GM12878 (cell line): ENCODE measurements at regions not wholly inside any gene's neighbourhood (a gene's known extent, or its start where the extent isn't known, plus 50 kb on each side); places are given as distances from the start of the nearest gene placed in this dataset.

ENCODE experiments used
- ATAC-seq: fragments of 200-7000 bp; cut with Tn5 transposase; 3 replicates; pipeline ENCODE4 v1.9.1; 2020; ENCODE audit warnings: mild to moderate bottlenecking, moderate library complexity
- BruUV-seq: library from RNA; stranded (reverse); fragments of 400-500 nt; replicated peaks from 2 replicates; lab custom pipeline; 2021; lab: Mats Ljungman, UMichigan
- CTCF ChIA-PET: fragments of 300-600 bp; sonication (Branson Sonifier 250); formaldehyde crosslinking; extraction: SDS; loops from one replicate; lab custom pipeline; 2021; ENCODE audit warnings: inconsistent platforms; lab: Yijun Ruan, JAX
- POLR2A ChIA-PET: fragments of 350-600 bp; formaldehyde crosslinking; extraction: SDS; loops from one replicate; lab custom pipeline; 2021; ENCODE audit warnings: inconsistent platforms; lab: Charles Lee
- RAD21 ChIA-PET: fragments of 300-600 bp; sonication (Branson Sonifier 250); formaldehyde crosslinking; loops from one replicate; lab custom pipeline; 2023; ENCODE audit warnings: antibody characterized with exemption; ENCODE audit not compliant: unreplicated experiment; lab: Charles Lee
- SMC1A ChIA-PET: fragments of 300-600 bp; sonication (Branson Sonifier 250); formaldehyde crosslinking; loops from one replicate; lab custom pipeline; 2023; ENCODE audit not compliant: unreplicated experiment, uncharacterized antibody; lab: Charles Lee
- DNase-seq: peaks from one replicate; pipeline ENCODE4 v3.0.0-alpha.2; 2011; ENCODE audit warnings: low read depth, low spot score
- FAIRE-seq: peaks from 3 replicates; lab custom pipeline; 2011; peaks lifted over from hg19 to GRCh38; lab: Jason Lieb, UNC
- H2AFZ ChIP-seq: 2 replicates; pipeline ENCODE4 v1.6.0; 2011; ENCODE audit warnings: low read depth, low read length, control low read depth; ENCODE audit not compliant: control insufficient read depth
- H3K27ac ChIP-seq: 2 replicates; pipeline ENCODE4 v1.5.1; 2011; ENCODE audit warnings: control low read depth; ENCODE audit not compliant: control insufficient read depth, insufficient read depth
- H3K27me3 ChIP-seq, 2 experiments: replicated peaks in 1 of 2; 2 replicates each; pipeline versions ENCODE4 v1.6.0 to v1.6.1; 2011; ENCODE audit warnings: low read length in 1 of 2; ENCODE audit not compliant: control insufficient read depth in 2 of 2, insufficient read depth in 2 of 2
- H3K36me3 ChIP-seq, 2 experiments: 2 replicates each; pipeline ENCODE4 v1.5.1; 2011; ENCODE audit warnings: low read length in 1 of 2; ENCODE audit not compliant: control insufficient read depth in 2 of 2, insufficient read depth in 2 of 2
- H3K4me1 ChIP-seq: 2 replicates; pipeline ENCODE4 v1.6.1; 2011; ENCODE audit warnings: mild to moderate bottlenecking, low read length, moderate library complexity, mixed read lengths; ENCODE audit not compliant: control insufficient read depth, insufficient read depth
- H3K4me2 ChIP-seq: 2 replicates; pipeline ENCODE4 v1.6.0; 2011; ENCODE audit warnings: control low read depth; ENCODE audit not compliant: control insufficient read depth, insufficient read depth
- H3K4me3 ChIP-seq: fragments of 200-600 bp; sonication (generic); 2 replicates; pipeline ENCODE4 v1.5.1; 2016
- H3K79me2 ChIP-seq: 2 replicates; pipeline ENCODE4 v1.6.0; 2011; ENCODE audit warnings: low read length; ENCODE audit not compliant: control insufficient read depth, insufficient read depth
- H3K9ac ChIP-seq: 2 replicates; pipeline ENCODE4 v1.8.0; 2011; ENCODE audit warnings: low read length, control low read depth, mixed read lengths; ENCODE audit not compliant: control insufficient read depth, insufficient read depth
- H3K9me3 ChIP-seq: replicated peaks from 3 replicates; pipeline ENCODE4 v1.5.1; 2011; ENCODE audit warnings: mild to moderate bottlenecking, low read length; ENCODE audit not compliant: control insufficient read depth, insufficient read depth
- H4K20me1 ChIP-seq: 2 replicates; pipeline ENCODE4 v1.6.0; 2011; ENCODE audit not compliant: control insufficient read depth, insufficient read depth
- BCL3 ChIP-seq: IDR thresholded peaks from 2 replicates; pipeline ENCODE4 v1.6.1; 2011; ENCODE audit warnings: borderline replicate concordance, low read depth, mild to moderate bottlenecking, moderate library complexity, low read length; ENCODE audit not compliant: insufficient read depth, poor library complexity, severe bottlenecking
- CBFB ChIP-seq: IDR thresholded peaks from 2 replicates; pipeline ENCODE4 v1.6.1; 2016; ENCODE audit warnings: antibody characterized with exemption, low read depth
- CBX5 ChIP-seq: sonication (generic); IDR thresholded peaks from 2 replicates; pipeline ENCODE4 v1.6.1; 2016; ENCODE audit warnings: low read depth, moderate library complexity, mild to moderate bottlenecking, inconsistent platforms
- CHD4 ChIP-seq: fragments of 200-600 bp; sonication (generic); IDR thresholded peaks from 2 replicates; pipeline ENCODE4 v1.6.1; 2016; ENCODE audit warnings: mild to moderate bottlenecking
- CREB1 ChIP-seq: IDR thresholded peaks from 2 replicates; pipeline ENCODE4 v1.6.1; 2012; ENCODE audit warnings: low read depth, mild to moderate bottlenecking, inconsistent platforms
- EP300 ChIP-seq, 2 experiments: fragments of 150-350 bp in 1 of 2; IDR thresholded peaks; 2 replicates each; pipeline ENCODE4 v1.6.1; 2011 to 2012; ENCODE audit warnings: low read depth in 2 of 2, low read length in 2 of 2, borderline replicate concordance in 1 of 2, improper control_type of control experiment in 1 of 2, inconsistent platforms in 1 of 2; ENCODE audit not compliant: control insufficient read depth in 1 of 2
- FOXK2 ChIP-seq: fragments of 450-650 bp; IDR thresholded peaks from 2 replicates; pipeline ENCODE4 v1.6.1; 2017; ENCODE audit warnings: mild to moderate bottlenecking, moderate library complexity
- FOXM1 ChIP-seq: IDR thresholded peaks from 2 replicates; pipeline ENCODE4 v1.6.1; 2012; ENCODE audit warnings: low read depth, mild to moderate bottlenecking, inconsistent platforms, low read length, moderate library complexity
- IRF5 ChIP-seq: fragments of 450-650 bp; IDR thresholded peaks from 2 replicates; pipeline ENCODE4 v1.6.1; 2017; ENCODE audit warnings: borderline replicate concordance
- SRF ChIP-seq, 2 experiments: IDR thresholded peaks; 2 replicates each; pipeline ENCODE4 v1.6.1; 2011; ENCODE audit warnings: low read depth in 2 of 2, low read length in 2 of 2, mild to moderate bottlenecking in 1 of 2, moderate library complexity in 1 of 2
- ZNF24 ChIP-seq: fragments of 450-650 bp; IDR thresholded peaks from 2 replicates; pipeline ENCODE4 v1.6.1; 2017; ENCODE audit warnings: antibody characterized with exemption, mild to moderate bottlenecking
- WGBS: methylation state at CpG from one replicate; pipeline ENCODE4 v1.1.6; 2016; ENCODE audit warnings: low lambda C conversion rate; ENCODE audit not compliant: insufficient replicate concordance, insufficient coverage; ENCODE audit errors: missing lambda C conversion rate; 5-methylcytosine and 5-hydroxymethylcytosine counted together
- in situ Hi-C: fragments of 300-500 bp; cut with MboI; formaldehyde crosslinking; loops from 9 replicates; pipeline ENCODE4 v1.14.3; 2018; ENCODE audit warnings: mixed read lengths
- intact Hi-C: fragments of 100-400 bp; cut with micrococcal nuclease; formaldehyde crosslinking; loops from one replicate; pipeline ENCODE4 v1.14.2; 2022; ENCODE audit not compliant: unreplicated experiment

GRCh38 chr13:24081387-24081786, 79.1 kb upstream of the SPATA13 start:
- BruUV-seq: no TSS peak
- no peak overlapping the region for H3K27ac ChIP-seq
- no peaks in the 10 kb centered on the region for H3K79me2 ChIP-seq
- no peaks in the 10 kb centered on the region for H3K36me3 ChIP-seq
- ChIA-PET CTCF (no interaction called here), POLR2A (no interaction called here), SMC1A (interaction anchor here (0.8 kb wide), 1 partner anchor 20 kb away, joined by 3 read pairs; no protein-coding TSS in a partner anchor), RAD21 (no interaction called here)
- no peak overlapping the region for H2AFZ ChIP-seq
- DNase-seq: no peak
- intact Hi-C loops (no loop called here), in situ Hi-C loops (no loop called here)
- H3K4me2 ChIP-seq: no peak overlapping the region
- H3K4me1 ChIP-seq: no peaks in the 10 kb centered on the region
- no peak overlapping the region for H3K4me3 ChIP-seq
- ATAC-seq: no peak
- H3K9ac ChIP-seq: no peak overlapping the region
- no peaks in the 10 kb centered on the region for H3K9me3 ChIP-seq
- 88% methylated on average over 2 of the region's 2 CpGs for WGBS
- FAIRE-seq: no peak
- TF ChIP-seq CREB1 (no peak), IRF5 (no peak), SRF (IDR thresholded peaks at IDR 0.05; ENCODE audit: low read depth in 2 of 2, low read length in 2 of 2) (no peak), CBX5 (no peak), ZNF24 (no peak)
- no peaks in the 10 kb centered on the region for H4K20me1 ChIP-seq
- H3K27me3 ChIP-seq: no peaks in the 10 kb centered on the region; a peak in 1 of 4 replicates

- Histone ChIP-seq H3K4me3 (no peak overlapping the region), H2AFZ (no peak overlapping the region), H3K36me3 (no peaks in the 10 kb centered on the region), H3K9ac (no peak overlapping the region), H3K27ac (no peak overlapping the region), H3K4me1 (no peaks in the 10 kb centered on the region), H3K9me3 (no peaks in the 10 kb centered on the region), H3K4me2 (no peak overlapping the region), H3K79me2 (no peaks in the 10 kb centered on the region), H3K27me3 (peaks cover 0 to 3% of the 10 kb centered on the region in 2 experiments; a peak in 2 of 4 replicates), H4K20me1 (no peaks in the 10 kb centered on the region)
- BruUV-seq: no TSS peak
- CTCF ChIA-PET: no interaction called here
- DNase-seq: no peak
- in situ Hi-C loops: no loop called here
- POLR2A ChIA-PET: no interaction called here
- intact Hi-C loops: no loop called here
- RAD21 ChIA-PET: no interaction called here
- 37% methylated on average over 5 of the region's 5 CpGs for WGBS
- SMC1A ChIA-PET: no interaction called here
- TF ChIP-seq CBFB (no peak), CHD4 (no peak), FOXK2 (no peak), BCL3 (no peak), EP300 (IDR thresholded peaks at IDR 0.05; ENCODE audit: borderline replicate concordance in 1 of 2, control insufficient read depth in 1 of 2, low read depth in 2 of 2, low read length in 2 of 2) (no peak), FOXM1 (no peak)
- no peak for ATAC-seq
- FAIRE-seq: no peak
Measured at GRCh38 chr13:24083141-24083540, 77.4 kb upstream of the SPATA13 start.
